GM23248 (cell line): ENCODE measurements at regions not wholly inside any gene's neighbourhood (a gene's known extent, or its start where the extent isn't known, plus 50 kb on each side); places are given as distances from the start of the nearest gene placed in this dataset.

ENCODE experiments used
- EZH2 ChIP-seq: fragments of 200-600 bp; sonication (generic); IDR thresholded peaks from 2 replicates; pipeline ENCODE4 v1.6.1; 2018; ENCODE audit warnings: antibody characterized with exemption, mild to moderate bottlenecking; ENCODE audit not compliant: insufficient read depth, poor library complexity, severe bottlenecking
- EZH2phosphoT487 ChIP-seq: fragments of 200-600 bp; sonication (generic); IDR thresholded peaks from 2 replicates; pipeline ENCODE4 v1.6.1; 2018; ENCODE audit warnings: antibody characterized with exemption, moderate library complexity, mild to moderate bottlenecking, low read depth; ENCODE audit not compliant: insufficient read depth

DNA sequence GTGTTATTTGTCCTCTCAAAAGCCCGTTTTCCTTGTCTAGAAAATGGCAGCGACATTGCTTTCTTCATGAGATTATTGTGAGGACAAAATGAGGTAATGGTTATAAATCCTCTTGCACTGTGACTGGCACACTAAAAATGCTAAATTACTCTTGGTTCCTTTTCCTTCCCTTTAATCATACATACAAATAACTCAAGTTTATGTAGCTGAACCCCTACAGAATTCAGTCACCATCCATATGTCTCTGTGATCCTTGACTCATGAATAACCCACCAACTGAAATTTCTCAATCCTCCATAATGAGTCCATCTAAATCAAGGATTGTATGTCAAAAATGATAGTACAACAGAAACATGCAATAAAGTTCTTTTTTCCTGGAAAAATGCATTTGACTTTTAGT is 71.3 kb upstream of the VWC2 start:
- TF ChIP-seq EZH2phosphoT487 (no peak), EZH2 (no peak)
